Adrenal gland (tissue), 9 donors: ENCODE measurements at regions not wholly inside any gene's neighbourhood (a gene's known extent, or its start where the extent isn't known, plus 50 kb on each side); places are given as distances from the start of the nearest gene placed in this dataset.

Experiments used
- DNase-seq, 7 donors: peaks; one replicate each; pipeline ENCODE4 v3.0.0-alpha.2; 2019 to 2020
- H3K27ac ChIP-seq, 5 donors: fragments of 200-600 bp; sonication (generic) in 4 of 5; 1 replicate in 3 of 5; 2 replicates in 2 of 5; pipeline versions ENCODE4 v1.5.1 to v1.8.0; 2016 to 2020; ENCODE audit warnings: mild to moderate bottlenecking in 1 of 5
- H3K27me3 ChIP-seq: fragments of 200-600 bp; 2 replicates; pipeline ENCODE4 v1.8.0; 2021
- H3K36me3 ChIP-seq, 2 donors: fragments of 200-600 bp; replicated peaks in 1 of 2; 1 replicate in 1 of 2; 2 replicates in 1 of 2; pipeline versions ENCODE4 v1.5.1 to v1.8.0; 2018 to 2022
- H3K4me1 ChIP-seq, 2 donors: fragments of 200-600 bp; replicated peaks in 1 of 2; 1 replicate in 1 of 2; 2 replicates in 1 of 2; pipeline versions ENCODE4 v1.5.1 to v1.8.0; 2018 to 2021
- H3K4me3 ChIP-seq, 4 donors: fragments of 200-600 bp; sonication (generic) in 3 of 4; one replicate each; pipeline ENCODE4 v1.5.1; 2016 to 2018
- H3K9me3 ChIP-seq, 3 donors: fragments of 200-600 bp; sonication (generic) in 1 of 3; replicated peaks in 1 of 3; 1 replicate in 2 of 3; 2 replicates in 1 of 3; pipeline versions ENCODE4 v1.5.1 to v1.8.0; 2016 to 2021
- CTCF ChIP-seq, 6 experiments: fragments of 450-650 bp in 4 of 6; fragments of 200-600 bp in 2 of 6; sonication (generic) in 1 of 6; IDR thresholded peaks; 1 replicate in 5 of 6; 2 replicates in 1 of 6; pipeline versions ENCODE4 v1.5.1 to v1.8.0; 2016 to 2021; ENCODE audit warnings: antibody characterized with exemption in 6 of 6, mild to moderate bottlenecking in 2 of 6, moderate library complexity in 1 of 6
- POLR2A ChIP-seq, 2 donors: fragments of 450-650 bp; IDR thresholded peaks; one replicate each; pipeline ENCODE4 v1.6.1; 2017; ENCODE audit warnings: antibody characterized with exemption in 2 of 2, mild to moderate bottlenecking in 2 of 2, moderate library complexity in 1 of 2
- WGBS, 4 donors: extraction: QIAGEN DNeasy Blood & Tissue Kit in 2 of 4; methylation state at CpG; one replicate each; pipeline versions ENCODE4 v1.1.5 to v1.1.7; 2013 to 2017; 5-methylcytosine and 5-hydroxymethylcytosine counted together
- intact Hi-C, 2 donors: fragments of 100-400 bp; cut with DNase I; formaldehyde crosslinking; loops; one replicate each; pipeline versions ENCODE4 v1.14.1 to v1.15.0; 2022 to 2023
- donor health status: healthy with polysubstance abuse.
- donor health status: Bipolar disorder and iron deficiency.
- donor health status: DM: yes; HTN: yes; CAD: no.
- donor health status: DM: no; HTN: no; CAD: no.
- donor health status: DM: no; HTN: no; CAD: no.

- Histone ChIP-seq H3K36me3 (no peaks in the 10 kb centered on the region), H3K4me1 (peaks cover 0 to 4% of the 10 kb centered on the region in 2 donors), H3K4me3 (no peak overlapping the region), H3K9me3 (no peaks in the 10 kb centered on the region), H3K27me3 (no peaks in the 10 kb centered on the region), H3K27ac (no peak overlapping the region)
- intact Hi-C loops, result no loop called here
- TF ChIP-seq CTCF (IDR thresholded peaks at IDR 0.05), result no peak
- no peak for TF ChIP-seq POLR2A (IDR thresholded peaks at IDR 0.05)
- no peak for DNase-seq
- 67 to 88% (median 83%) methylated on average over 4 of the region's 4 CpGs for WGBS, 4 donors
Observed at GRCh38 chr4:138949866-138950265, 65.7 kb upstream of the NOCT start.

- no peaks in the 10 kb centered on the region for H3K27me3 ChIP-seq
- no peak overlapping the region for H3K4me3 ChIP-seq
- H3K4me1 ChIP-seq, result no peaks in the 10 kb centered on the region
- H3K27ac ChIP-seq, result no peak overlapping the region
- DNase-seq, result no peak
- H3K9me3 ChIP-seq, result no peaks in the 10 kb centered on the region
- WGBS, 4 donors, result 79 to 93% (median 89%) methylated on average over 2 of the region's 2 CpGs
- intact Hi-C loops, result no loop called here
- TF ChIP-seq POLR2A (IDR thresholded peaks at IDR 0.05), result no peak
- no peak for TF ChIP-seq CTCF (IDR thresholded peaks at IDR 0.05)
- no peaks in the 10 kb centered on the region for H3K36me3 ChIP-seq
Observed at GRCh38 chr4:138948918-138949317, 66.7 kb upstream of the NOCT start.

GRCh38 chr4:138946306-138946705 lies 69.3 kb upstream of the NOCT start:
- intact Hi-C loops, result no loop called here
- H3K4me1 ChIP-seq, result no peaks in the 10 kb centered on the region
- H3K4me3 ChIP-seq, result no peak overlapping the region
- DNase-seq, result no peak
- H3K27me3 ChIP-seq, result no peaks in the 10 kb centered on the region
- TF ChIP-seq POLR2A (IDR thresholded peaks at IDR 0.05) (no peak), CTCF (IDR thresholded peaks at IDR 0.05) (no peak)
- no peaks in the 10 kb centered on the region for H3K9me3 ChIP-seq
- H3K27ac ChIP-seq, result no peak overlapping the region
- 66 to 94% (median 86%) methylated on average over 1 of the region's 1 CpG for WGBS, 4 donors
- H3K36me3 ChIP-seq, result no peaks in the 10 kb centered on the region

GRCh38 chr4:138945840-138946239 lies 69.7 kb upstream of the NOCT start:
- H3K27ac ChIP-seq, result no peak overlapping the region
- DNase-seq, result no peak
- no peaks in the 10 kb centered on the region for H3K27me3 ChIP-seq
- no peak overlapping the region for H3K4me3 ChIP-seq
- TF ChIP-seq POLR2A (IDR thresholded peaks at IDR 0.05) (no peak), CTCF (IDR thresholded peaks at IDR 0.05) (no peak)
- H3K9me3 ChIP-seq, result no peaks in the 10 kb centered on the region
- intact Hi-C loops, result no loop called here
- H3K4me1 ChIP-seq, result no peaks in the 10 kb centered on the region
- 89 to 100% (median 91%) methylated on average over 1 of the region's 1 CpG for WGBS, 4 donors
- no peaks in the 10 kb centered on the region for H3K36me3 ChIP-seq
